Progenitor cell of endocrine pancreas (in vitro differentiated cells): ENCODE measurements at regions not wholly inside any gene's neighbourhood (a gene's known extent, or its start where the extent isn't known, plus 50 kb on each side); places are given as distances from the start of the nearest gene placed in this dataset.

Experiments used
- DNase-seq: peaks from one replicate; pipeline ENCODE4 v3.0.0; 2021; ENCODE audit warnings: low spot score; ENCODE audit not compliant: unreplicated experiment
- H3K27ac Mint-ChIP-seq: 2 replicates; pipeline ENCODE4 v1.8.0; 2021; ENCODE audit warnings: mild to moderate bottlenecking, moderate library complexity, mixed read lengths
- H3K27me3 Mint-ChIP-seq: 2 replicates; pipeline ENCODE4 v1.8.0; 2021; ENCODE audit warnings: mixed read lengths
- H3K36me3 Mint-ChIP-seq: 2 replicates; pipeline ENCODE4 v1.8.0; 2022; ENCODE audit warnings: mixed read lengths; ENCODE audit not compliant: insufficient read depth
- H3K4me1 Mint-ChIP-seq: 2 replicates; pipeline ENCODE4 v1.8.0; 2021; ENCODE audit warnings: low read depth, mixed read lengths
- H3K4me3 Mint-ChIP-seq: 2 replicates; pipeline ENCODE4 v1.8.0; 2021; ENCODE audit warnings: low read depth, mild to moderate bottlenecking, moderate library complexity, mixed read lengths
- H3K9me3 Mint-ChIP-seq: 2 replicates; pipeline ENCODE4 v1.8.0; 2021; ENCODE audit warnings: low read depth, mixed read lengths
- CTCF ChIP-seq: fragments of 200-600 bp; sonication (generic); IDR thresholded peaks from one replicate; pipeline ENCODE4 v1.5.0; 2021; ENCODE audit warnings: antibody characterized with exemption, mild to moderate bottlenecking; ENCODE audit not compliant: unreplicated experiment

GRCh38 chr12:30425445-30425844, 270.2 kb downstream of the IPO8 start:
- Mint-ChIP-seq H3K27ac (no peak overlapping the region), H3K27me3 (no peaks in the 10 kb centered on the region), H3K4me1 (peaks cover 4% of the 10 kb centered on the region), H3K9me3 (peaks cover 34% of the 10 kb centered on the region), H3K36me3 (no peaks in the 10 kb centered on the region), H3K4me3 (no peak overlapping the region)
- no peak for DNase-seq
- no peak for TF ChIP-seq CTCF

- Mint-ChIP-seq H3K9me3 (peaks cover 31% of the 10 kb centered on the region), H3K36me3 (no peaks in the 10 kb centered on the region), H3K4me3 (no peak overlapping the region), H3K4me1 (peaks cover 4% of the 10 kb centered on the region), H3K27ac (no peak overlapping the region), H3K27me3 (no peaks in the 10 kb centered on the region)
- no peak for TF ChIP-seq CTCF
- no peak for DNase-seq
These were observed 272.3 kb downstream of the IPO8 start for GRCh38 chr12:30423330-30423729.

GRCh38 chr12:30422844-30423243, 272.8 kb downstream of the IPO8 start:
- H3K36me3 Mint-ChIP-seq, result no peaks in the 10 kb centered on the region
- no peak for TF ChIP-seq CTCF

GRCh38 chr12:30420561-30420960, 275.1 kb downstream of the IPO8 start:
- no peak overlapping the region for H3K27ac Mint-ChIP-seq
- peaks cover 4% of the 10 kb centered on the region for H3K4me1 Mint-ChIP-seq
- no peak for DNase-seq
- no peak for TF ChIP-seq CTCF
- no peak overlapping the region for H3K4me3 Mint-ChIP-seq
- peaks cover 29% of the 10 kb centered on the region for H3K9me3 Mint-ChIP-seq
- no peaks in the 10 kb centered on the region for H3K27me3 Mint-ChIP-seq
- no peaks in the 10 kb centered on the region for H3K36me3 Mint-ChIP-seq

More at GRCh38 chr12:30422844-30423243, 272.8 kb downstream of the IPO8 start:
- H3K9me3 Mint-ChIP-seq, result peaks cover 31% of the 10 kb centered on the region
- no peak overlapping the region for H3K4me3 Mint-ChIP-seq
- H3K27me3 Mint-ChIP-seq, result no peaks in the 10 kb centered on the region
- no peak for DNase-seq
- H3K4me1 Mint-ChIP-seq, result peaks cover 4% of the 10 kb centered on the region
- no peak overlapping the region for H3K27ac Mint-ChIP-seq

- no peak overlapping the region for H3K27ac Mint-ChIP-seq
- TF ChIP-seq CTCF, result no peak
- H3K9me3 Mint-ChIP-seq, result peaks cover 5% of the 10 kb centered on the region
- no peak for DNase-seq
- no peak overlapping the region for H3K4me3 Mint-ChIP-seq
- no peaks in the 10 kb centered on the region for H3K27me3 Mint-ChIP-seq
- no peaks in the 10 kb centered on the region for H3K36me3 Mint-ChIP-seq
- peaks cover 4% of the 10 kb centered on the region for H3K4me1 Mint-ChIP-seq
These were observed 277.9 kb downstream of the IPO8 start for GRCh38 chr12:30417697-30418231.
